ENCODE measurements at regions not wholly inside any gene's neighbourhood (a gene's known extent, or its start where the extent isn't known, plus 50 kb on each side); places are given as distances from the start of the nearest gene placed in this dataset.

GRCh38 chr18:45237343-45238098, 377.8 kb upstream of the SLC14A2 start:
- TF ChIP-seq, protein P1, sequence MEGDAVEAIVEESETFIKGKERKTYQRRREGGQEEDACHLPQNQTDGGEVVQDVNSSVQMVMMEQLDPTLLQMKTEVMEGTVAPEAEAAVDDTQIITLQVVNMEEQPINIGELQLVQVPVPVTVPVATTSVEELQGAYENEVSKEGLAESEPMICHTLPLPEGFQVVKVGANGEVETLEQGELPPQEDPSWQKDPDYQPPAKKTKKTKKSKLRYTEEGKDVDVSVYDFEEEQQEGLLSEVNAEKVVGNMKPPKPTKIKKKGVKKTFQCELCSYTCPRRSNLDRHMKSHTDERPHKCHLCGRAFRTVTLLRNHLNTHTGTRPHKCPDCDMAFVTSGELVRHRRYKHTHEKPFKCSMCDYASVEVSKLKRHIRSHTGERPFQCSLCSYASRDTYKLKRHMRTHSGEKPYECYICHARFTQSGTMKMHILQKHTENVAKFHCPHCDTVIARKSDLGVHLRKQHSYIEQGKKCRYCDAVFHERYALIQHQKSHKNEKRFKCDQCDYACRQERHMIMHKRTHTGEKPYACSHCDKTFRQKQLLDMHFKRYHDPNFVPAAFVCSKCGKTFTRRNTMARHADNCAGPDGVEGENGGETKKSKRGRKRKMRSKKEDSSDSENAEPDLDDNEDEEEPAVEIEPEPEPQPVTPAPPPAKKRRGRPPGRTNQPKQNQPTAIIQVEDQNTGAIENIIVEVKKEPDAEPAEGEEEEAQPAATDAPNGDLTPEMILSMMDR (conservative IDR thresholded peaks at IDR 0.05; ENCODE audit: low read depth, low read length), result no peak
- TF ChIP-seq EZH2phosphoT487 (IDR thresholded peaks at IDR 0.05; ENCODE audit: borderline replicate concordance, low read length) (no peak), EZH2 (IDR thresholded peaks at IDR 0.05; ENCODE audit: low read length, unreplicated experiment) (no peak)

All from PC-3 (cell line).